Activated CD4-positive, alpha-beta T cell treated with anti-CD3 and anti-CD28 coated beads, Interleukin-2, amount 50 U/mL, for 16 hours (primary cell): ENCODE measurements at regions not wholly inside any gene's neighbourhood (a gene's known extent, or its start where the extent isn't known, plus 50 kb on each side); places are given as distances from the start of the nearest gene placed in this dataset.

ENCODE experiments used
- DNase-seq: peaks from one replicate; pipeline ENCODE4 v3.0.0-alpha.2; 2020

- DNase-seq = no peak
Observed at GRCh38 chr13:111394211-111394922, 73.9 kb downstream of the TEX29 start.

GRCh38 chr13:111395511-111396393 lies 75.3 kb downstream of the TEX29 start:
- no peak for DNase-seq

GRCh38 chr13:111396457-111396856 lies 76.0 kb downstream of the TEX29 start:
- no peak for DNase-seq

- DNase-seq = no peak
Observed at GRCh38 chr13:111397202-111397880, 76.9 kb downstream of the TEX29 start.

- DNase-seq = no peak
Observed at GRCh38 chr13:111398196-111398595, 77.8 kb downstream of the TEX29 start.

GRCh38 chr13:111398715-111399299 lies 78.4 kb downstream of the TEX29 start:
- DNase-seq = no peak

- no peak for DNase-seq
Observed at GRCh38 chr13:111399334-111399733, 78.9 kb downstream of the TEX29 start.

GRCh38 chr13:111399776-111400538 lies 79.5 kb downstream of the TEX29 start:
- DNase-seq = no peak

GRCh38 chr13:111401151-111401550 lies 80.7 kb downstream of the TEX29 start:
- no peak for DNase-seq

- no peak for DNase-seq
Observed at GRCh38 chr13:111401755-111402154, 81.3 kb downstream of the TEX29 start.

- DNase-seq = no peak
Observed at GRCh38 chr13:111402441-111402840, 82.0 kb downstream of the TEX29 start.

- DNase-seq = no peak
Observed at GRCh38 chr13:111403266-111403665, 82.8 kb downstream of the TEX29 start.

- no peak for DNase-seq
Observed at GRCh38 chr13:111404746-111405145, 84.3 kb downstream of the TEX29 start.

- DNase-seq = no peak
Observed at GRCh38 chr13:111406636-111407035, 86.2 kb downstream of the TEX29 start.

- no peak for DNase-seq
Observed at GRCh38 chr13:111407381-111408131, 87.1 kb downstream of the TEX29 start.

- DNase-seq = no peak
Observed at GRCh38 chr13:111409413-111409812, 89.0 kb downstream of the TEX29 start.

GRCh38 chr13:111410232-111411021 lies 90.0 kb downstream of the TEX29 start:
- no peak for DNase-seq

- no peak for DNase-seq
Observed at GRCh38 chr13:111411151-111411858, 90.9 kb downstream of the TEX29 start.

- DNase-seq = no peak
Observed at GRCh38 chr13:111411919-111412650, 91.6 kb downstream of the TEX29 start.
